ENCODE measurements at regions not wholly inside any gene's neighbourhood (a gene's known extent, or its start where the extent isn't known, plus 50 kb on each side); places are given as distances from the start of the nearest gene placed in this dataset.

- TF ChIP-seq CTCF (IDR thresholded peaks at IDR 0.05; ENCODE audit: low read depth, low read length), result no peak
- Histone ChIP-seq H3K36me3 (no peaks in the 10 kb centered on the region), H3K9me3 (ENCODE audit: severe bottlenecking) (peaks cover 2% of the 10 kb centered on the region), H3K27ac (no peak overlapping the region), H3K27me3 (ENCODE audit: insufficient read depth, low read depth, severe bottlenecking) (no peaks in the 10 kb centered on the region), H3K4me3 (ENCODE audit: low read depth, low read length) (no peak overlapping the region)
- DNase-seq, result no peak
Observed at GRCh38 chr9:107064378-107064777, 201.4 kb downstream of the ZNF462 start.

DNA sequence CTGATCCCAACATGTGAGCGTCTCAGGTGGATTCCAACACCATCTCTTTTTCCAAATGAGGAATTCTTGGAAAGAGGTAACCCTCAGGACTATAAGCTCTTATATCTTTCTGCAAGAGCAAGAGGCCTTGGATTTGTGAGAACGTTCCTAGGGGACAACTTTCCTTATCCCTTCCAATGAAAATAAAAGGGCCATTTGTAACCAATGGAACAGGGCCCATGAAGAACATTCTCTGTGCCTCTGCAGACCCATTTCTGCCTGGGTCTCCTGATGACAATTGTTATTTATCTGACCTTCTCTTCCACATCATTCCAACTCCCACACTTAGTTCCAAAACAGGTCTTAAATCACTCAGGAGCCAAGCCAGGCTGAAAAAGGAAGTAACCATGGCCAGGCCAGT, 202.6 kb downstream of the ZNF462 start:
- no peaks in the 10 kb centered on the region for H3K27me3 ChIP-seq (ENCODE audit: insufficient read depth, low read depth, severe bottlenecking)
- H3K36me3 ChIP-seq, result no peaks in the 10 kb centered on the region
- H3K4me3 ChIP-seq (ENCODE audit: low read depth, low read length), result no peak overlapping the region
- no peak for TF ChIP-seq CTCF (IDR thresholded peaks at IDR 0.05; ENCODE audit: low read depth, low read length)
- DNase-seq, result no peak
- no peak overlapping the region for H3K27ac ChIP-seq
- peaks cover 2% of the 10 kb centered on the region for H3K9me3 ChIP-seq (ENCODE audit: severe bottlenecking)

GRCh38 chr9:107067739-107068416, 204.9 kb downstream of the ZNF462 start:
- no peak for TF ChIP-seq CTCF (IDR thresholded peaks at IDR 0.05; ENCODE audit: low read depth, low read length)
- H3K9me3 ChIP-seq (ENCODE audit: severe bottlenecking), result no peaks in the 10 kb centered on the region
- H3K27ac ChIP-seq, result no peak overlapping the region
- DNase-seq, result no peak
- H3K4me3 ChIP-seq (ENCODE audit: low read depth, low read length), result no peak overlapping the region
- H3K36me3 ChIP-seq, result no peaks in the 10 kb centered on the region
- H3K27me3 ChIP-seq (ENCODE audit: insufficient read depth, low read depth, severe bottlenecking), result no peaks in the 10 kb centered on the region

DNA sequence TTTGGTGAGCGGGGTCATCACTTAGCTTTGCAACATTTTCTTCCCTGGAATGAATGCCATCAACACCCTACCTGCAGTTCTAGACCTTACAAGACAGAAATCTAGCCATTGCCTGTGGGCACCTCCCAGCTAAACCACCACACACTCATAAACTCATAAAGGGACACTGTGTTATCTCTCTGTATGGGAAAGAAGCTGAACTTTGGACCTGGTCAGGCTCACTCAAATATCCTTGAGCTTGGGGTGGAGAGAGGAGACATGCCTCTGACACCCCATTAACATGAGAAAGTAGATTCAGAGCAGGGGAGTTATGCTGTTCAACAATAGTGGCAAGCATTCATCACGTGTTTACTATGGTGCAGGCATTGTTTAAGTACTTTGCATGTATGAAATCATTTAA, 205.6 kb downstream of the ZNF462 start:
- H3K4me3 ChIP-seq (ENCODE audit: low read depth, low read length), result no peak overlapping the region
- no peak overlapping the region for H3K27ac ChIP-seq
- no peak for TF ChIP-seq CTCF (IDR thresholded peaks at IDR 0.05; ENCODE audit: low read depth, low read length)
- H3K9me3 ChIP-seq (ENCODE audit: severe bottlenecking), result no peaks in the 10 kb centered on the region
- DNase-seq, result no peak
- no peaks in the 10 kb centered on the region for H3K27me3 ChIP-seq (ENCODE audit: insufficient read depth, low read depth, severe bottlenecking)
- no peaks in the 10 kb centered on the region for H3K36me3 ChIP-seq

- Histone ChIP-seq H3K9me3 (ENCODE audit: severe bottlenecking) (no peaks in the 10 kb centered on the region), H3K36me3 (no peaks in the 10 kb centered on the region), H3K27me3 (ENCODE audit: insufficient read depth, low read depth, severe bottlenecking) (no peaks in the 10 kb centered on the region), H3K4me3 (ENCODE audit: low read depth, low read length) (no peak overlapping the region), H3K27ac (no peak overlapping the region)
- TF ChIP-seq CTCF (IDR thresholded peaks at IDR 0.05; ENCODE audit: low read depth, low read length), result no peak
- no peak for DNase-seq
Observed at GRCh38 chr9:107070586-107070985, 207.6 kb downstream of the ZNF462 start.

GRCh38 chr9:107078061-107078460, 205.0 kb upstream of the RAD23B start:
- no peak for DNase-seq
- Histone ChIP-seq H3K9me3 (ENCODE audit: severe bottlenecking) (no peaks in the 10 kb centered on the region), H3K27me3 (ENCODE audit: insufficient read depth, low read depth, severe bottlenecking) (no peaks in the 10 kb centered on the region), H3K27ac (no peak overlapping the region), H3K36me3 (no peaks in the 10 kb centered on the region), H3K4me3 (ENCODE audit: low read depth, low read length) (no peak overlapping the region)
- no peak for TF ChIP-seq CTCF (IDR thresholded peaks at IDR 0.05; ENCODE audit: low read depth, low read length)

Measured in WERI-Rb-1 (cell line).